ENCODE measurements at regions not wholly inside any gene's neighbourhood (a gene's known extent, or its start where the extent isn't known, plus 50 kb on each side); places are given as distances from the start of the nearest gene placed in this dataset.

GRCh38 chr5:144003636-144004035 lies 166.8 kb downstream of the YIPF5 start:
- DNase-seq (ENCODE audit: extremely low spot score, unreplicated experiment): no peak
- Mint-ChIP-seq H3K27ac (no peak overlapping the region), H3K4me3 (no peak overlapping the region), H3K9me3 (no peaks in the 10 kb centered on the region), H3K4me1 (ENCODE audit: unreplicated experiment) (no peaks in the 10 kb centered on the region), H3K36me3 (no peaks in the 10 kb centered on the region), H3K27me3 (no peaks in the 10 kb centered on the region)
- TF ChIP-seq CTCF (conservative IDR thresholded peaks at IDR 0.05): no peak

- Mint-ChIP-seq H3K27ac (no peak overlapping the region), H3K4me1 (ENCODE audit: unreplicated experiment) (no peaks in the 10 kb centered on the region)
Observed at GRCh38 chr5:144004146-144004545, 166.3 kb downstream of the YIPF5 start.

GRCh38 chr5:144004751-144005150 lies 165.7 kb downstream of the YIPF5 start:
- Mint-ChIP-seq H3K27ac (no peak overlapping the region), H3K36me3 (no peaks in the 10 kb centered on the region), H3K27me3 (no peaks in the 10 kb centered on the region), H3K4me1 (ENCODE audit: unreplicated experiment) (no peaks in the 10 kb centered on the region), H3K4me3 (no peak overlapping the region), H3K9me3 (no peaks in the 10 kb centered on the region)
- TF ChIP-seq CTCF (conservative IDR thresholded peaks at IDR 0.05): no peak
- DNase-seq (ENCODE audit: extremely low spot score, unreplicated experiment): no peak

More at GRCh38 chr5:144004146-144004545, 166.3 kb downstream of the YIPF5 start:
- no peak for TF ChIP-seq CTCF (conservative IDR thresholded peaks at IDR 0.05)
- Mint-ChIP-seq H3K9me3 (no peaks in the 10 kb centered on the region), H3K27me3 (no peaks in the 10 kb centered on the region), H3K4me3 (no peak overlapping the region), H3K36me3 (no peaks in the 10 kb centered on the region)
- DNase-seq (ENCODE audit: extremely low spot score, unreplicated experiment): no peak

GRCh38 chr5:144009116-144009515 lies 161.3 kb downstream of the YIPF5 start:
- H3K4me1 Mint-ChIP-seq (ENCODE audit: unreplicated experiment): peaks cover 2% of the 10 kb centered on the region
- H3K36me3 Mint-ChIP-seq: peaks cover 3% of the 10 kb centered on the region
- no peaks in the 10 kb centered on the region for H3K27me3 Mint-ChIP-seq
- H3K4me3 Mint-ChIP-seq: no peak overlapping the region
- DNase-seq (ENCODE audit: extremely low spot score, unreplicated experiment): no peak
- peaks cover 7% of the 10 kb centered on the region for H3K9me3 Mint-ChIP-seq
- no peak for TF ChIP-seq CTCF (conservative IDR thresholded peaks at IDR 0.05)
- no peak overlapping the region for H3K27ac Mint-ChIP-seq

- Mint-ChIP-seq H3K4me3 (no peak overlapping the region), H3K9me3 (peaks cover 10% of the 10 kb centered on the region), H3K27me3 (no peaks in the 10 kb centered on the region), H3K4me1 (ENCODE audit: unreplicated experiment) (peaks cover 8% of the 10 kb centered on the region), H3K27ac (no peak overlapping the region), H3K36me3 (peaks cover 3% of the 10 kb centered on the region)
- no peak for TF ChIP-seq CTCF (conservative IDR thresholded peaks at IDR 0.05)
- DNase-seq (ENCODE audit: extremely low spot score, unreplicated experiment): no peak
Observed at GRCh38 chr5:144011388-144011787, 159.1 kb downstream of the YIPF5 start.

- H3K9me3 Mint-ChIP-seq: peaks cover 13% of the 10 kb centered on the region
- peaks cover 10% of the 10 kb centered on the region for H3K4me1 Mint-ChIP-seq (ENCODE audit: unreplicated experiment)
- peaks cover 3% of the 10 kb centered on the region for H3K36me3 Mint-ChIP-seq
- no peak overlapping the region for H3K4me3 Mint-ChIP-seq
- TF ChIP-seq CTCF (conservative IDR thresholded peaks at IDR 0.05): no peak
- no peak overlapping the region for H3K27ac Mint-ChIP-seq
- peaks cover 5% of the 10 kb centered on the region for H3K27me3 Mint-ChIP-seq
- no peak for DNase-seq (ENCODE audit: extremely low spot score, unreplicated experiment)
Observed at GRCh38 chr5:144013816-144014215, 156.6 kb downstream of the YIPF5 start.

All from type B pancreatic cell (in vitro differentiated cells).